ENCODE measurements at regions not wholly inside any gene's neighbourhood (a gene's known extent, or its start where the extent isn't known, plus 50 kb on each side); places are given as distances from the start of the nearest gene placed in this dataset.

DNA sequence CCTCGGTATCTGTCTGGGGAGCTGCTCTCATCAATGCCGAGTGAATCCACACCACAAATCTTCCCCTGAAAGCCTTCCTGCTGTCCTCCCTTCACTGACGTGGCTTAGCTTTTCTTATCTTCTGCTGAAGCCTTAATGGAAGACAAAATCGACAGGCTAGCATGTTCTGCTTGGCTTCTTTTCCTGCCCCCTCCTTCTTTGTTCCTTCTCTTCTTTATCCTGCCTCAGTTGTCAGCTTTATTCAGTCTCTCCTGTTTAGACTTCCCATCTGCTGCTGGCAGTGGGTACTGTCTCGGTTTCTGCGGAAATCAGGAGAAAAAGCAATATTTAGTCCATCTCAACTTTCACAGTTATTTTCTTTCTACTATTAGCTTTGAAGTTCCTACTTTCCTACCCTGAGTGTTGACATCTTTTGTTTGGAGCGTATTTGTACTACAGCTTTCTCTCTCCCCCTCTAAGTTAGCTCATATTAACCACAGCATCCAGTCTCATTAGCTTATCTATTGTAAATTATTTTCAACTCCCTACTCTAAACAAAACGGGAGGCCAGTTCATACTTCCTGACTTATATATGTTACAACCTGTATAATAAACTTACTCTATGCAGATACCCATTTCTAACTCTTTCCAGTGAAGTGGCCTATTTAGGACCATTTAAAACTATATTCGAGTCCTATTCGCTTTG is 226.0 kb downstream of the DACT1 start:
- TF ChIP-seq, protein P1, sequence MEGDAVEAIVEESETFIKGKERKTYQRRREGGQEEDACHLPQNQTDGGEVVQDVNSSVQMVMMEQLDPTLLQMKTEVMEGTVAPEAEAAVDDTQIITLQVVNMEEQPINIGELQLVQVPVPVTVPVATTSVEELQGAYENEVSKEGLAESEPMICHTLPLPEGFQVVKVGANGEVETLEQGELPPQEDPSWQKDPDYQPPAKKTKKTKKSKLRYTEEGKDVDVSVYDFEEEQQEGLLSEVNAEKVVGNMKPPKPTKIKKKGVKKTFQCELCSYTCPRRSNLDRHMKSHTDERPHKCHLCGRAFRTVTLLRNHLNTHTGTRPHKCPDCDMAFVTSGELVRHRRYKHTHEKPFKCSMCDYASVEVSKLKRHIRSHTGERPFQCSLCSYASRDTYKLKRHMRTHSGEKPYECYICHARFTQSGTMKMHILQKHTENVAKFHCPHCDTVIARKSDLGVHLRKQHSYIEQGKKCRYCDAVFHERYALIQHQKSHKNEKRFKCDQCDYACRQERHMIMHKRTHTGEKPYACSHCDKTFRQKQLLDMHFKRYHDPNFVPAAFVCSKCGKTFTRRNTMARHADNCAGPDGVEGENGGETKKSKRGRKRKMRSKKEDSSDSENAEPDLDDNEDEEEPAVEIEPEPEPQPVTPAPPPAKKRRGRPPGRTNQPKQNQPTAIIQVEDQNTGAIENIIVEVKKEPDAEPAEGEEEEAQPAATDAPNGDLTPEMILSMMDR (IDR thresholded peaks at IDR 0.05; ENCODE audit: low read length), result no peak
- no peak for TF ChIP-seq EZH2 (IDR thresholded peaks at IDR 0.05; ENCODE audit: borderline replicate concordance, low read length)

Measured in OCI-LY1 (cell line).